ENCODE measurements at regions not wholly inside any gene's neighbourhood (a gene's known extent, or its start where the extent isn't known, plus 50 kb on each side); places are given as distances from the start of the nearest gene placed in this dataset.

GRCh38 chr4:128600996-128601871 is 208.3 kb upstream of the JADE1 start:
- peak; percentile 5 for DNase-seq

- no peak for DNase-seq
Observed at GRCh38 chr4:128600410-128600809, 209.1 kb upstream of the JADE1 start.

GRCh38 chr4:128597500-128597899 is 212.0 kb upstream of the JADE1 start:
- DNase-seq: no peak

- no peak for DNase-seq
Observed at GRCh38 chr4:128596853-128597252, 212.6 kb upstream of the JADE1 start.

- no peak for DNase-seq
Observed at GRCh38 chr4:128596115-128596514, 213.4 kb upstream of the JADE1 start.

- no peak for DNase-seq
Observed at GRCh38 chr4:128591482-128591881, 218.0 kb upstream of the JADE1 start.

GRCh38 chr4:128590773-128591172 is 218.7 kb upstream of the JADE1 start:
- DNase-seq: no peak

- DNase-seq: no peak
Observed at GRCh38 chr4:128590034-128590740, 219.3 kb upstream of the JADE1 start.

- DNase-seq: no peak
Observed at GRCh38 chr4:128589384-128589965, 220.0 kb upstream of the JADE1 start.

- no peak for DNase-seq
Observed at GRCh38 chr4:128587382-128587781, 222.1 kb upstream of the JADE1 start.

GRCh38 chr4:128583753-128584712 is 225.5 kb upstream of the JADE1 start:
- DNase-seq: peak; percentile 10

- DNase-seq: no peak
Observed at GRCh38 chr4:128582427-128582870, 227.1 kb upstream of the JADE1 start.

- no peak for DNase-seq
Observed at GRCh38 chr4:128579154-128579853, 230.2 kb upstream of the JADE1 start.

GRCh38 chr4:128574706-128575105 is 234.8 kb upstream of the JADE1 start:
- no peak for DNase-seq

- DNase-seq: no peak
Observed at GRCh38 chr4:128573781-128574508, 235.6 kb upstream of the JADE1 start.

GRCh38 chr4:128572778-128573241 is 236.7 kb upstream of the JADE1 start:
- no peak for DNase-seq

GRCh38 chr4:128571747-128572146 is 237.8 kb upstream of the JADE1 start:
- no peak for DNase-seq

- DNase-seq: no peak
Observed at GRCh38 chr4:128570387-128570975, 239.0 kb upstream of the JADE1 start.

- no peak for DNase-seq
Observed at GRCh38 chr4:128566693-128567092, 242.8 kb upstream of the JADE1 start.

- no peak for DNase-seq
Observed at GRCh38 chr4:128565565-128566186, 243.8 kb upstream of the JADE1 start.

Data from NCI-H2171 treated with DMSO at 0.1 percent for 48 hours (cell line).